ENCODE measurements at regions not wholly inside any gene's neighbourhood (a gene's known extent, or its start where the extent isn't known, plus 50 kb on each side); places are given as distances from the start of the nearest gene placed in this dataset.

- H3K4me3 ChIP-seq (ENCODE audit: low read length): no peak overlapping the region
- no peak for TF ChIP-seq ZNF274 (IDR thresholded peaks at IDR 0.05; ENCODE audit: low read depth, low read length)
Observed at GRCh38 chr1:38463074-38463473, 396.5 kb downstream of the RRAGC start.

DNA sequence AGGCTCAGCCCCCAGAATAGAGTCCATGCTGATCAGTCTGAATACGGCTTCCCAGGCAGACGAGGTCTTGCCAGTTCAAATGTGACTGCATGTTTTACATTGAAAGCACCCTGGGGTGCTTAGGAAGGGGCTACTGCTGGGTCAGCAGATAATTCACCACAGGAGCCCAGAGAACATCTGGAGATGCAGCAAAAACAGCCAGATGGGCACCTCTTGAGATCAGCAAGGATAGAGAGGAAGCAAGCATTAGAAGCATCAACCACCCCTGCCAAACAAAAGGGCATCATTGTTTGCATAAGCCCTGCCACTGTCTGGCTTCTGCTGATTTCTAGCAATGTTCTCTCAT lies 403.1 kb downstream of the RRAGC start:
- H3K4me3 ChIP-seq (ENCODE audit: low read length): no peak overlapping the region
- no peak for TF ChIP-seq ZNF274 (IDR thresholded peaks at IDR 0.05; ENCODE audit: low read depth, low read length)

- TF ChIP-seq ZNF274 (IDR thresholded peaks at IDR 0.05; ENCODE audit: low read depth, low read length): no peak
- H3K4me3 ChIP-seq (ENCODE audit: low read length): no peak overlapping the region
Observed at GRCh38 chr1:38455829-38456530, 403.6 kb downstream of the RRAGC start.

DNA sequence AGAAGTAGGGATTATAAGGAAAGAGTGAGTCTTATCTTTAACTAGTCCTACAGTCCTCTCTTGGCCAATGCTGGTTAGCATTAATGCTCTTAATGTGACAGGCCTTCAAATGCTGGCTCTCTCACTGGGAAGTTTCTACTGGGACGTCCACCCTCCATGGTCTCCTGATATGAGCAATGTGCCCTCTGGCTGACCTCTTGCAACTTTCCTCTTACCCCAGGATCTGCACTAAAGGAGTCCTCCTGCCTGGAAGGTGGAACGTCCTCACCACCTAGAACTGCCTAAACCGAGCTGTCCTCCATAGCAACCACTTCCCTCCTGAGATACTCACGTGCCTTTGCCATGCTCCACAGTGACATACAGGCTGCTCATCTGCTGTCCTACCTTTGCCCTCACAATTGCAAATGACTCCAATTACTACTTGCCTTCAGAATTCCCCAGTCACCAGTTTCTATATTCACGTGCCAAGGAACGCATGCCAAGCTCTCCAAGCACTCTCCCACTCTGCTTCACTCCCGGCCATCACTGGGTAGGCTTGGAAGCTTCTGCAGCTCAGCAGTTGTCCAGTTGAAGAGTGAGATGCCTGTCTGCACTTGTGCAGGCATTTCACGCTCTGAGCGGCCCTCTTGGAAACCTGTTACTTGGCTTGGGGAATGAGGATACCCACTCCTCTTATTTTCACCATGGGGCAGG lies 404.7 kb downstream of the RRAGC start:
- no peak for TF ChIP-seq ZNF274 (IDR thresholded peaks at IDR 0.05; ENCODE audit: low read depth, low read length)
- H3K4me3 ChIP-seq (ENCODE audit: low read length): no peak overlapping the region

GRCh38 chr1:38454236-38454635 lies 405.3 kb downstream of the RRAGC start:
- no peak overlapping the region for H3K4me3 ChIP-seq (ENCODE audit: low read length)
- TF ChIP-seq ZNF274 (IDR thresholded peaks at IDR 0.05; ENCODE audit: low read depth, low read length): no peak

GRCh38 chr1:38452246-38452645 lies 405.7 kb upstream of the POU3F1 start:
- H3K4me3 ChIP-seq (ENCODE audit: low read length): no peak overlapping the region
- TF ChIP-seq ZNF274 (IDR thresholded peaks at IDR 0.05; ENCODE audit: low read depth, low read length): no peak

DNA sequence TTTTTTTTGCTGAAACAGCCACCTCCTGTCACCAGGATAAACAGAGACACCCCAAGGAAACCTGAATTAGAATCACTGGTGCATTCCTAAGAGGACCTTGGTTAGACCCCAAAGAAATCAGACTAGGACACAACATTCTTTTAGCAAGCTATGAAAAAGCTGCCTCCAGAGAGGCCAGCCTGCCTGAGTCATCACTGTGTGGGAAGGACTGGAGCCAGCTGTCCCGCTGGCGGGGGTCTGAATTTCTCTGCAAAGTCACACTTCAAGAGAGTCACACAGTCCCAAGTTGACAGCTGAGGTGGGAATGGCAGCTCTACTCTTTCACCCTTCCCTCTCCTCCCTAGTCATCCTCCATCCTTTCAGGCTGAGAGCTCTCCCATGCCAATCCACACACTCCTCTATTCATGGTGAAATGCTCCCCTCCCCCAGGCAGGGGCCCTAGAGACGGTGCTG lies 405.0 kb upstream of the POU3F1 start:
- TF ChIP-seq ZNF274 (IDR thresholded peaks at IDR 0.05; ENCODE audit: low read depth, low read length): no peak
- H3K4me3 ChIP-seq (ENCODE audit: low read length): no peak overlapping the region

DNA sequence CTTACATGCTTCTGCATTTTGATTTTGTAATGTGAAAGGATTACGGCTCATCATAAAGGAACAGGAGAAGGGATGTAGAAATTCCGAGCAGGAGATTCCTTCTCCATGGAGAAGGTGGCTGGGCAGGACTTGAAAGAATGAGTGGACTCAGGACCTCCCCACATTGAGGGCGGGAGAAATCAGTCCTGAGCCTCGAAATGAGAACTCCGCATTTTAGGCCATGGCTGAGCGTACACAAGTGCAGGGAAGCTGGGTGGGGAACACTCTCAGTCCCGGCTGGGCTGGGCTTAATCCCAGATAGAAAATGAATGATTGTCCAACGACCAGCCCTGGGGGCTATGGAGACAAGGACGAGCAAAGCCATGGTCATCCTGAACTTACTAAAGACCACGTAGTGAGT lies 402.3 kb upstream of the POU3F1 start:
- no peak overlapping the region for H3K4me3 ChIP-seq (ENCODE audit: low read length)
- TF ChIP-seq ZNF274 (IDR thresholded peaks at IDR 0.05; ENCODE audit: low read depth, low read length): no peak

DNA sequence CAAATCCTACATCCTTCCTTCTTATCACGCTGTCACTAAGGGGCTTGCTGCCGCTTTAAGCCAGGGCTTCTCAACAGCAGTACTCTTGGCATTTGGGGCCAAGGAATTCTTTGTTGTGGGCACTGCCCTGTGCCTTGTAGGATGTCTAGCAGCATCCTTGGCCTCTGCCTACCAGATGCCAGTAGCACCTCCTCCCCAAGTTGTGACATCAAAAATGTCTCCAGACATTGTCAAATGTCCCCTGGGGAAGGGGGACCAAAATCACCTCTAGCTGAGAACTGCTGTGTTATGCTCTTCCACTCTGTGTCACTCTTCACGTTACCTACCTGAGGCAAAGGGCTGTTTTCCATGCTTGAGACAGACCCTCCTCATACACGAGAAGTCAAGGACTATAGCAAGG lies 400.3 kb upstream of the POU3F1 start:
- H3K4me3 ChIP-seq (ENCODE audit: low read length): no peak overlapping the region
- TF ChIP-seq ZNF274 (IDR thresholded peaks at IDR 0.05; ENCODE audit: low read depth, low read length): no peak

DNA sequence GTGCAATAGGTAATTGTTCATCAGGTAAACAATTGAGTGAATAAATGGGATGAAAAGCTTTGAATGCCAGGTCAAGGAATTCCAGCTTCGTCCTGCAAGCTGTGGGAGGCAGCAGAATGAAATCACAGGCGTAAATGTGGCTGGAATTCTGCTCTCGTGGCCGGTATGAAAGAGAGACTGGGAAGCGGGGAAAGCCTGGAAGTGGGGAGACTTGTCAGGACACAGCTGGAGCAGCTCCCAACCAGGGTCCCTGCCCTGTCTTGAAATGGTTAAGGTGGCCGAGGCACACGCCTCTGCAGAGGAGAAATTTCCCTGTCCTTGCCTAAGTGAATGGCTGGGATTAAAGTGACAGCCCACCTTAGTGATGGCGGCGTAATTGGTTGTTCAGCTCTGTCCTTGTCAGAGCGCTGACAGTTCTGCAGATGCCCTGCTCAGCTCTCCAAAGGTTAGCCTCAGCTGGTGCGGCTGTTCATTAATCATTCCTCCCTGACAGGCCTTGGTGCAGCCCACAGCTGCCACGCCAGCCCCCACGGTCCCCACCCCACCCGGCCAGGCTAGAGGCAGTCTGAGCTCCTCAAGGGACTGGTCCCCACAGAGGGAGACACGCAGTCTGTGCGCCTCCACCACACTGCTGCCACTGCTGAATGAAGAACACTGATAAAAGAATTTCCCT lies 398.3 kb upstream of the POU3F1 start:
- TF ChIP-seq ZNF274 (IDR thresholded peaks at IDR 0.05; ENCODE audit: low read depth, low read length): no peak
- no peak overlapping the region for H3K4me3 ChIP-seq (ENCODE audit: low read length)

- no peak overlapping the region for H3K4me3 ChIP-seq (ENCODE audit: low read length)
- no peak for TF ChIP-seq ZNF274 (IDR thresholded peaks at IDR 0.05; ENCODE audit: low read depth, low read length)
Observed at GRCh38 chr1:38444311-38444710, 397.7 kb upstream of the POU3F1 start.

- no peak overlapping the region for H3K4me3 ChIP-seq (ENCODE audit: low read length)
- no peak for TF ChIP-seq ZNF274 (IDR thresholded peaks at IDR 0.05; ENCODE audit: low read depth, low read length)
Observed at GRCh38 chr1:38440402-38440801, 393.8 kb upstream of the POU3F1 start.

GRCh38 chr1:38436749-38437148 lies 390.2 kb upstream of the POU3F1 start:
- no peak for TF ChIP-seq ZNF274 (IDR thresholded peaks at IDR 0.05; ENCODE audit: low read depth, low read length)
- no peak overlapping the region for H3K4me3 ChIP-seq (ENCODE audit: low read length)

GRCh38 chr1:38436006-38436405 lies 389.4 kb upstream of the POU3F1 start:
- H3K4me3 ChIP-seq (ENCODE audit: low read length): no peak overlapping the region
- no peak for TF ChIP-seq ZNF274 (IDR thresholded peaks at IDR 0.05; ENCODE audit: low read depth, low read length)

All from GM08714 (cell line).